ENCODE measurements at regions not wholly inside any gene's neighbourhood (a gene's known extent, or its start where the extent isn't known, plus 50 kb on each side); places are given as distances from the start of the nearest gene placed in this dataset.

DNA sequence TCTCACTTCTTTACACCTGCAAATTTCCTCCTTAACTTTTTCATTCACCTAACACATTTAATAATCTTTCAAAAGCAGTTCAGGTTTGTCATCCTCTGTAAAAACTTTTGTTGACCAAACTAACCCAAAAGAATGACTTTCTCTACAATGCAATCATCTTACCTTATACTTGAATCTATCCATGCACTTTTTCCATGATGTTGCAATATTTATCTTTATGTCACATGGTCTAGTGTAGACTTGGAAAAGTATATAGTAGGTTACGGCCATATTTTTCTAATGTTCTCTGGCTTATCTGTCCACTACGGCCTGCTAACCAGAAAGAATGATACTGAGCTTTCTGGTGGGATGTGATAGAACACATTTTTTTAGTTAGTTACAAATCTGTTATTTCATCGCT lies 431.0 kb upstream of the SOX9 start:
- TF ChIP-seq TEAD4 (IDR thresholded peaks at IDR 0.05), result no peak
- TF ChIP-seq, protein P1, sequence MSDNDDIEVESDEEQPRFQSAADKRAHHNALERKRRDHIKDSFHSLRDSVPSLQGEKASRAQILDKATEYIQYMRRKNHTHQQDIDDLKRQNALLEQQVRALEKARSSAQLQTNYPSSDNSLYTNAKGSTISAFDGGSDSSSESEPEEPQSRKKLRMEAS (IDR thresholded peaks at IDR 0.05), result no peak
- TF ChIP-seq RAD21 (IDR thresholded peaks at IDR 0.05; ENCODE audit: low read depth), result no peak
- TF ChIP-seq EP300 (IDR thresholded peaks at IDR 0.05; ENCODE audit: borderline replicate concordance), result no peak
- TF ChIP-seq CREB1 (IDR thresholded peaks at IDR 0.05; ENCODE audit: low read depth), result no peak
- TF ChIP-seq, protein P2, sequence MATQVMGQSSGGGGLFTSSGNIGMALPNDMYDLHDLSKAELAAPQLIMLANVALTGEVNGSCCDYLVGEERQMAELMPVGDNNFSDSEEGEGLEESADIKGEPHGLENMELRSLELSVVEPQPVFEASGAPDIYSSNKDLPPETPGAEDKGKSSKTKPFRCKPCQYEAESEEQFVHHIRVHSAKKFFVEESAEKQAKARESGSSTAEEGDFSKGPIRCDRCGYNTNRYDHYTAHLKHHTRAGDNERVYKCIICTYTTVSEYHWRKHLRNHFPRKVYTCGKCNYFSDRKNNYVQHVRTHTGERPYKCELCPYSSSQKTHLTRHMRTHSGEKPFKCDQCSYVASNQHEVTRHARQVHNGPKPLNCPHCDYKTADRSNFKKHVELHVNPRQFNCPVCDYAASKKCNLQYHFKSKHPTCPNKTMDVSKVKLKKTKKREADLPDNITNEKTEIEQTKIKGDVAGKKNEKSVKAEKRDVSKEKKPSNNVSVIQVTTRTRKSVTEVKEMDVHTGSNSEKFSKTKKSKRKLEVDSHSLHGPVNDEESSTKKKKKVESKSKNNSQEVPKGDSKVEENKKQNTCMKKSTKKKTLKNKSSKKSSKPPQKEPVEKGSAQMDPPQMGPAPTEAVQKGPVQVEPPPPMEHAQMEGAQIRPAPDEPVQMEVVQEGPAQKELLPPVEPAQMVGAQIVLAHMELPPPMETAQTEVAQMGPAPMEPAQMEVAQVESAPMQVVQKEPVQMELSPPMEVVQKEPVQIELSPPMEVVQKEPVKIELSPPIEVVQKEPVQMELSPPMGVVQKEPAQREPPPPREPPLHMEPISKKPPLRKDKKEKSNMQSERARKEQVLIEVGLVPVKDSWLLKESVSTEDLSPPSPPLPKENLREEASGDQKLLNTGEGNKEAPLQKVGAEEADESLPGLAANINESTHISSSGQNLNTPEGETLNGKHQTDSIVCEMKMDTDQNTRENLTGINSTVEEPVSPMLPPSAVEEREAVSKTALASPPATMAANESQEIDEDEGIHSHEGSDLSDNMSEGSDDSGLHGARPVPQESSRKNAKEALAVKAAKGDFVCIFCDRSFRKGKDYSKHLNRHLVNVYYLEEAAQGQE (IDR thresholded peaks at IDR 0.05; ENCODE audit: low read depth), result no peak
- no peak for TF ChIP-seq EGR1 (IDR thresholded peaks at IDR 0.05)
- TF ChIP-seq FOXM1 (IDR thresholded peaks at IDR 0.05; ENCODE audit: borderline replicate concordance, low read depth), result no peak
- no peak for TF ChIP-seq CEBPB (IDR thresholded peaks at IDR 0.05)
- TF ChIP-seq NFIC (IDR thresholded peaks at IDR 0.05), result no peak

DNA sequence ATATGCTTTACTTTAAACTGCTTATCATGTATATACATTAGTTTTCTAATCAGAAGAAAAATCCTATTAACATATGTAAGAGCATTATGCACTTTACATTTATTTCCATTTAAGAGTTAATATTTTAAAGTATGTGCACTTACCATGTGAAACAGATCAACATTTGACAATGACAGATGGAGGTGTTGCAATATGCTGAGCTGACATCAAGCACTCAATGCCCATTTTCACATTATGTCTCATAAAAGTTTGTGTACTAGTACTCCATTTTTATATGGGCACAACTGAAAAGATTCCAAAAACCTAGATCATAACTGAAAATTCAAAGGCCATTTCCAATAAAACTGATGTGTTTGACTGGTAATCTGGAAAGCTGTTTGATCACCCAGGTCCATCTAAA lies 420.9 kb upstream of the SOX9 start:
- TF ChIP-seq RAD21 (IDR thresholded peaks at IDR 0.05; ENCODE audit: low read depth), result no peak
- TF ChIP-seq CREB1 (IDR thresholded peaks at IDR 0.05; ENCODE audit: low read depth), result no peak
- TF ChIP-seq YY1 (IDR thresholded peaks at IDR 0.05; ENCODE audit: low read depth), result no peak
- TF ChIP-seq NFIC (IDR thresholded peaks at IDR 0.05), result no peak
- TF ChIP-seq CEBPB (IDR thresholded peaks at IDR 0.05), result no peak
- TF ChIP-seq TCF12 (IDR thresholded peaks at IDR 0.05; ENCODE audit: low read depth), result no peak
- TF ChIP-seq FOXM1 (IDR thresholded peaks at IDR 0.05; ENCODE audit: borderline replicate concordance, low read depth), result no peak

DNA sequence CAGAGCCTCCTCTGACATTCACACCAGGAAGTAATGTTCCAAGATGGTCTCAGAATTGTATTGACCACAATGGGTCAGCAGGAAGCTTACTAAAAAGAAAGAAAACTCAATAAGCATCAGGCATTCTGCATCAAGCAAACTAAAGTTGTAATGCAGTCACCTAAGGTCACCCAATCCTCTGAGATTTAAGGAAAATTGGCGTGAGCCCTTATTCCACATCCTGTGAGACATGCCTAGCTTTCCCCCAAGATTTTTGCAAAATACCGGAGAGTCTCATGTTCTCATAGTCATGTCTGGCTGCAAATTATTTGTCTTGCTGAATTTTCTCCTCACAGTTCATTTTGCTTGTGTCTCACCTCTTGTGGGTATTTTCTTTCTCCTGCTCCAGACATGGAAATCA lies 417.1 kb upstream of the SOX9 start:
- no peak for TF ChIP-seq FOXM1 (IDR thresholded peaks at IDR 0.05; ENCODE audit: borderline replicate concordance, low read depth)

DNA sequence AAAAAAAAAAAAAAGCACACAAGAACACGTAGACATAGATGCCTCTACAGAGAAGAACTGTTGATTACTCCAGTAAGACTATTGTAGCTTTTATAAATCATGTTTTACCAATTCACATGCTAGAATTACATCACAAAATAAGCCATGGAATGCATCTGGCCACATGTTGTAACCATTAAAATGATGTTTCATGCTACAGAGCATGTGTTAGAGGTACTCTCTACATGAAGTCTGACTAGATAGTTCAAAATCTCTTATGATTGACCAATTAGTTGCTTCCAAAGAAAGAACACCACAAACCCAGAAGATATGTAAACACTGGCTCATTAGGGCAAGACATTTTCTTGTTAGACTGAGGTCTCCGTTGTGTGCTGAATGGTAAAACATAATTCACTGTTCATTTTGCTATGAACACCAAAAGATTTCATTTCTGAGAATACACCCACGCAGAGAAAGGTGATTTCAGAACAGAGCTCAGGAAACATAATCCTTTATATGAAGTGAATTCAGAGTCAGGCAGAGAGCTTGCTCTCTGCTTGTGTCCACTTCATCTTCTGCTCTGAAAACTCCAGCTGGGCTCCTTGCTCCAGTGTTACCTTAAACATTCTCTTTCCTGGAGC lies 411.4 kb upstream of the SOX9 start:
- TF ChIP-seq TEAD4 (IDR thresholded peaks at IDR 0.05) (no peak), EGR1 (IDR thresholded peaks at IDR 0.05) (no peak), RAD21 (IDR thresholded peaks at IDR 0.05; ENCODE audit: low read depth) (no peak), TCF12 (IDR thresholded peaks at IDR 0.05; ENCODE audit: low read depth) (no peak), CREB1 (IDR thresholded peaks at IDR 0.05; ENCODE audit: low read depth) (no peak), CEBPB (IDR thresholded peaks at IDR 0.05) (no peak), ZBTB7A (IDR thresholded peaks at IDR 0.05; ENCODE audit: low read depth) (no peak), FOXM1 (IDR thresholded peaks at IDR 0.05; ENCODE audit: borderline replicate concordance, low read depth) (no peak), TAF1 (IDR thresholded peaks at IDR 0.05; ENCODE audit: low read depth) (no peak), NFIC (IDR thresholded peaks at IDR 0.05) (no peak), EP300 (IDR thresholded peaks at IDR 0.05; ENCODE audit: borderline replicate concordance) (no peak), YY1 (IDR thresholded peaks at IDR 0.05; ENCODE audit: low read depth) (no peak)
- TF ChIP-seq, protein P2 (IDR thresholded peaks at IDR 0.05; ENCODE audit: low read depth), result no peak
- TF ChIP-seq, protein P1 (IDR thresholded peaks at IDR 0.05), result no peak
- TF ChIP-seq, protein P3, sequence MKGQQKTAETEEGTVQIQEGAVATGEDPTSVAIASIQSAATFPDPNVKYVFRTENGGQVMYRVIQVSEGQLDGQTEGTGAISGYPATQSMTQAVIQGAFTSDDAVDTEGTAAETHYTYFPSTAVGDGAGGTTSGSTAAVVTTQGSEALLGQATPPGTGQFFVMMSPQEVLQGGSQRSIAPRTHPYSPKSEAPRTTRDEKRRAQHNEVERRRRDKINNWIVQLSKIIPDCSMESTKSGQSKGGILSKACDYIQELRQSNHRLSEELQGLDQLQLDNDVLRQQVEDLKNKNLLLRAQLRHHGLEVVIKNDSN (IDR thresholded peaks at IDR 0.05), result no peak

DNA sequence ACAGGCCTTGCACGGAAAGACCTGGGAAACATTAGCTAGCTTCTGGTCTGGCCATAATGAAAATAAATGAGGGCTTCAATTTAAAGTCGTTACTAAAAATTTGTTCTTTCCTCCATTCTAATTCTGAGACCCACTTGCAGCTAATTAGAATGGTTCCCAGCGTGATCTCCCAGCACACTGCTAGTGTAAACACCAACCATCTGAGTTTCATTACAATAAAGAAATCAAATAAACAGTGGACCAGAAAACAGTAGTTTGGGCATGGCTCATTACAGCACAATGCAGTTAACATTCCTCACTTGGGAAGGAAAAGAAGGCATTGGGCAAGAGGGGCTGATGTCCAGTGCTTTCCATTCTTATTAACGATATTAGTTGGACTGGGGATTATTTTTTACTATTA lies 410.9 kb upstream of the SOX9 start:
- TF ChIP-seq EP300 (IDR thresholded peaks at IDR 0.05; ENCODE audit: borderline replicate concordance) (no peak), TCF12 (IDR thresholded peaks at IDR 0.05; ENCODE audit: low read depth) (no peak), TEAD4 (IDR thresholded peaks at IDR 0.05) (no peak), EGR1 (IDR thresholded peaks at IDR 0.05) (no peak), ZBTB7A (IDR thresholded peaks at IDR 0.05; ENCODE audit: low read depth) (no peak), RAD21 (IDR thresholded peaks at IDR 0.05; ENCODE audit: low read depth) (no peak), CREB1 (IDR thresholded peaks at IDR 0.05; ENCODE audit: low read depth) (no peak)
- TF ChIP-seq, protein P2 (IDR thresholded peaks at IDR 0.05; ENCODE audit: low read depth), result no peak
